ENCODE measurements at regions not wholly inside any gene's neighbourhood (a gene's known extent, or its start where the extent isn't known, plus 50 kb on each side); places are given as distances from the start of the nearest gene placed in this dataset.

GRCh38 chr15:25954398-25954797 lies 91.3 kb upstream of the ATP10A start:
- TF ChIP-seq POLR2A (IDR thresholded peaks at IDR 0.05) (no peak), CTCF (IDR thresholded peaks at IDR 0.05) (no peak)

Measured in body of pancreas (tissue), 4 donors.